Immature natural killer cell (primary cell): ENCODE measurements at regions not wholly inside any gene's neighbourhood (a gene's known extent, or its start where the extent isn't known, plus 50 kb on each side); places are given as distances from the start of the nearest gene placed in this dataset.

Experiments used
- DNase-seq, 3 donors: peaks; one replicate each; pipeline ENCODE4 v3.0.0; 2022; ENCODE audit warnings: mixed read lengths in 1 of 3
- H3K27ac Mint-ChIP-seq, 6 donors: one replicate each; pipeline ENCODE4 v1.8.0; 2020; ENCODE audit warnings: mixed read lengths in 6 of 6, mild to moderate bottlenecking in 5 of 6, inconsistent platforms in 4 of 6, moderate library complexity in 3 of 6
- H3K27me3 Mint-ChIP-seq, 3 donors: one replicate each; pipeline ENCODE4 v1.8.0; 2020 to 2021; ENCODE audit warnings: low read depth in 3 of 3, mild to moderate bottlenecking in 3 of 3, mixed read lengths in 3 of 3, moderate library complexity in 3 of 3, inconsistent platforms in 1 of 3
- H3K36me3 Mint-ChIP-seq, 3 donors: one replicate each; pipeline ENCODE4 v1.8.0; 2020; ENCODE audit warnings: mixed read lengths in 3 of 3, inconsistent platforms in 2 of 3, mild to moderate bottlenecking in 2 of 3
- H3K4me1 Mint-ChIP-seq, 2 donors: one replicate each; pipeline ENCODE4 v1.8.0; 2020; ENCODE audit warnings: inconsistent platforms in 2 of 2, mild to moderate bottlenecking in 2 of 2, mixed read lengths in 2 of 2, moderate library complexity in 1 of 2
- H3K4me3 Mint-ChIP-seq, 5 donors: one replicate each; pipeline ENCODE4 v1.8.0; 2020; ENCODE audit warnings: mild to moderate bottlenecking in 5 of 5, mixed read lengths in 5 of 5, inconsistent platforms in 3 of 5, moderate library complexity in 3 of 5
- H3K9me3 Mint-ChIP-seq, 6 donors: one replicate each; pipeline ENCODE4 v1.8.0; 2020; ENCODE audit warnings: mild to moderate bottlenecking in 6 of 6, mixed read lengths in 6 of 6, inconsistent platforms in 4 of 6, moderate library complexity in 3 of 6

GRCh38 chr2:22855761-22856184, 529.2 kb upstream of the KLHL29 start:
- Mint-ChIP-seq H3K36me3 (no peaks in the 10 kb centered on the region), H3K9me3 (peaks cover 2 to 33% (median 16%) of the 10 kb centered on the region in 6 donors)
- no peak for DNase-seq

GRCh38 chr2:22867973-22868372, 517.0 kb upstream of the KLHL29 start:
- H3K27ac Mint-ChIP-seq, result no peak overlapping the region
- H3K27me3 Mint-ChIP-seq, result peaks cover 0 to 3% (median 0%) of the 10 kb centered on the region in 3 donors
- no peaks in the 10 kb centered on the region for H3K4me1 Mint-ChIP-seq
- DNase-seq, result no peak
- peaks cover 0 to 13% (median 5%) of the 10 kb centered on the region in 6 donors for H3K9me3 Mint-ChIP-seq
- H3K36me3 Mint-ChIP-seq, result no peaks in the 10 kb centered on the region
- H3K4me3 Mint-ChIP-seq, result no peak overlapping the region

More at GRCh38 chr2:22855761-22856184, 529.2 kb upstream of the KLHL29 start:
- H3K27ac Mint-ChIP-seq, result no peak overlapping the region
- H3K27me3 Mint-ChIP-seq, result no peaks in the 10 kb centered on the region
- H3K4me3 Mint-ChIP-seq, result no peak overlapping the region
- H3K4me1 Mint-ChIP-seq, result no peaks in the 10 kb centered on the region

DNA sequence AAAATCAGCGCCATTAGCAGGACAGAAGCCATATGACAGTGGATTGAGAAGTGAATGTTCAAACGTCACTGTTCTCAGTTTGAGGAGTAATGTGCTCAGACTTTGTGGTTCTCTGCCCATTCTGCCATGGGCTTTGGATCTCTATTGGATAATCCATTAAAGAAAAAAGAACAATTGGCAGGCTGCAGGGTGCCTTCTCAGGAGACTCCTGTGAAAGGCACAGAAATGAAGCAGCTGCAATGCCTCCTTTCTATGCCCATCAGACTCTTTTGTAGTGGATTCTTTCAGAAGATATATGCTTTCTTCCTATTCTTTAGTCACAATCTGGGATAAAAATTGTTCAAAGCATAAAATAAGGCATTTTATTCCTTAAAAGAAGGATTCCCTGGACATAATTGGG, 506.9 kb upstream of the KLHL29 start:
- Mint-ChIP-seq H3K27ac (no peak overlapping the region), H3K4me1 (no peaks in the 10 kb centered on the region), H3K36me3 (no peaks in the 10 kb centered on the region), H3K9me3 (peaks cover 0 to 20% (median 3%) of the 10 kb centered on the region in 6 donors), H3K27me3 (no peaks in the 10 kb centered on the region), H3K4me3 (no peak overlapping the region)
- DNase-seq, result no peak

DNA sequence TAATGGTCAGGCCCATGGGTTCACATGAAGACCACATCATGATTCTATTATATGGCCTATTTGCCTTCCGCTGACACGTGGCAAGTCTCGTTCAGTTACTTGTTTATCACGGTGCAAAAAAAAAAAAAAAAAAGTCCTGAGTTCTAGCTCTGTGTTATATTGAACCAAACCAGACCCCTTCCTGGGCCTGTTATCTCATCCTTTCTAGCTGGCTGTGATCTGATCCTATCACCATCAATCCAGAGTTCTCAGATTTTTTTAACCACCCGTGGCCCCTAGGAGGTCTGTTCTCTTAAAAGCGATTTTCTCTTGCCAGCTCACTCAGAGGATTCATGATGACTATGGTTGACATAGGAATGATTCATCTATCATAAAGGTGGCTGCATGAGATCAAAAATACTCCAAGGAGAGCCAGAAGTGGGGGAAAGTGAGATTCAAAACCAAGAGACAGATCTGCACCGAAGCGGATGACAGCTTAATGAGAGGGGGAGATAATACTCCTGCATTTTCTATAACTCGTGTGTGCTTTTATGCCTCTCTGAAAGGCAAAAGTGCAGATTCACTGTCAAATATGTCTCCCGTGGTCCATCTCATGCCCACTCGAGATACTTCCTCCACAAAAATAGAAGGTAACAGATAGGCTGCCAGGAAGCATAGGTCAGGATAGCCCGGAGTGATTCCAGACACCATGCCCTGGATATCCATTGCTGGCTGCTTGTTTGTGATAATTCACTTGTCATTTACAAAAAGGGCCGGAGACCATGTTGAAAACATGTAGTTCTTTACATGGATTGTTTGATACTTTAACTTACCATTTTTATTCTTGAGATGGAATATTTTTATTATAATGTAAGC, 505.7 kb upstream of the KLHL29 start:
- Mint-ChIP-seq H3K27me3 (no peaks in the 10 kb centered on the region), H3K4me1 (no peaks in the 10 kb centered on the region), H3K27ac (no peak overlapping the region), H3K9me3 (peaks cover 0 to 24% (median 3%) of the 10 kb centered on the region in 6 donors), H3K36me3 (no peaks in the 10 kb centered on the region), H3K4me3 (no peak overlapping the region)
- no peak for DNase-seq

DNA sequence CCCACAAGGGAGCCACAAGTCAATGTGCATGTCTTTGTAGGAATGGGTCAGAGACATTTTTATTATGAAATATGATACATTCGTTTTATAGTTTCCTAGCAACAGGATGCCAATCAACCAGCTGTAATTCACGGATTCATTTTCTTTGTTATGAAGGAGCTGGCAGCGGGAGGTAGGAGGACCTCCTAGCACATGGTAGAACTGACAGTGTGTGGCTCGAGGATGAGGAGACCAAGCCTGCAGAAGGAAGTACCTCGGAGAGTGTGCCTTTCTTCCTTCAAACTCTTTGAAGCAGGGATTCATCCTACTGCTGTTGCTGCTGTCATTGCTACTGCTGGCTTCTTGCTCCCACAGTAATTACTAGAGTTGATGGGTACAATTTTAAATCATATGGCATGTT, 504.8 kb upstream of the KLHL29 start:
- DNase-seq, result no peak
- Mint-ChIP-seq H3K4me1 (no peaks in the 10 kb centered on the region), H3K27me3 (no peaks in the 10 kb centered on the region), H3K27ac (no peak overlapping the region), H3K36me3 (no peaks in the 10 kb centered on the region), H3K9me3 (peaks cover 0 to 15% (median 4%) of the 10 kb centered on the region in 6 donors), H3K4me3 (no peak overlapping the region)

- H3K27ac Mint-ChIP-seq, result no peak overlapping the region
- no peak for DNase-seq
- H3K9me3 Mint-ChIP-seq, result peaks cover 0 to 23% (median 5%) of the 10 kb centered on the region in 6 donors
- H3K36me3 Mint-ChIP-seq, result no peaks in the 10 kb centered on the region
- H3K4me3 Mint-ChIP-seq, result no peak overlapping the region
- H3K27me3 Mint-ChIP-seq, result no peaks in the 10 kb centered on the region
- H3K4me1 Mint-ChIP-seq, result no peaks in the 10 kb centered on the region
Observed at GRCh38 chr2:22882011-22882410, 503.0 kb upstream of the KLHL29 start.

DNA sequence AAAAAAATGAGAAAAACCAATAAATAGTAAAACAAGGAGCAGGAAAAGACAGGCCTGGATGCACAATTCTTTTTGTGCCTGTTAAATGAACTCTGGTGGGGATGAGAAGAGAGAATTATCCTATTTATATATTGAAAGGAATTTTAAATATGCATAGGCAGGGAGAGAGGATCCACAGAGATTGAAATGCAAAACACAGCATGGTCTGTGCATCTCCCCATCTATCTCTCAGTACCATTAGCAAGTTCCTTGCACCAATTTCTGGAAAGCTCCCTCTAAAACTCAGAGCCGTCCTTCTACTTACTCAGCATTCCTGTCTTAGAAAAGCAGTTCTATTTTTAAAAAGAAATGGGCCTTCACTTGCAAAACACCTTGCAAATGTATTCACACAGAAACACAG, 502.3 kb upstream of the KLHL29 start:
- no peaks in the 10 kb centered on the region for H3K36me3 Mint-ChIP-seq
- H3K4me1 Mint-ChIP-seq, result no peaks in the 10 kb centered on the region
- DNase-seq, result no peak
- H3K9me3 Mint-ChIP-seq, result peaks cover 0 to 26% (median 5%) of the 10 kb centered on the region in 6 donors
- no peak overlapping the region for H3K27ac Mint-ChIP-seq
- no peak overlapping the region for H3K4me3 Mint-ChIP-seq
- H3K27me3 Mint-ChIP-seq, result no peaks in the 10 kb centered on the region

DNA sequence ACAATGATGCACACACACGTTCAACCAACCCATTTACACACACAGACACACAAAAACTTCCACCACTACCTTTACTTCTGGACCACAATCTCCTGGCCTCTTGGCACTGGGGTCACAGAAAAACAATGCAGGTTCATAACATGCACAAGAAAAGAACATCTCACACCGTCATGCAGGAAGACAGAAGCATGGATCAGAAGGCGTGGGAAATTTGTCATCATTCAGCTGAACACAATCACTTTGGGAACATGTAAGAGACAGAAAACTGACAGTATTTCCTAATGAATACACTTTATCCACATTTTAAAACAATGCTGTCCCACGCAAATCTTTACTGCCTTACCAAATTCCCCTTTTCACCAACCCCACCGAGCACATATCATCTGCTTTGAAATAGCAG, 501.9 kb upstream of the KLHL29 start:
- no peaks in the 10 kb centered on the region for H3K4me1 Mint-ChIP-seq
- H3K9me3 Mint-ChIP-seq, result peaks cover 0 to 30% (median 4%) of the 10 kb centered on the region in 6 donors
- H3K27me3 Mint-ChIP-seq, result peaks cover 0 to 2% (median 0%) of the 10 kb centered on the region in 3 donors
- no peaks in the 10 kb centered on the region for H3K36me3 Mint-ChIP-seq
- H3K27ac Mint-ChIP-seq, result no peak overlapping the region
- no peak overlapping the region for H3K4me3 Mint-ChIP-seq
- DNase-seq, result no peak

- H3K27ac Mint-ChIP-seq, result no peak overlapping the region
- peaks cover 0 to 26% (median 4%) of the 10 kb centered on the region in 6 donors for H3K9me3 Mint-ChIP-seq
- no peak for DNase-seq
- H3K36me3 Mint-ChIP-seq, result no peaks in the 10 kb centered on the region
- H3K4me3 Mint-ChIP-seq, result no peak overlapping the region
- no peaks in the 10 kb centered on the region for H3K4me1 Mint-ChIP-seq
- H3K27me3 Mint-ChIP-seq, result peaks cover 0 to 2% (median 0%) of the 10 kb centered on the region in 3 donors
Observed at GRCh38 chr2:22885245-22885644, 499.7 kb upstream of the KLHL29 start.

GRCh38 chr2:22887426-22887825, 497.6 kb upstream of the KLHL29 start:
- Mint-ChIP-seq H3K27me3 (peaks cover 0 to 2% (median 2%) of the 10 kb centered on the region in 3 donors), H3K4me3 (no peak overlapping the region), H3K36me3 (no peaks in the 10 kb centered on the region), H3K9me3 (peaks cover 0 to 26% (median 5%) of the 10 kb centered on the region in 6 donors), H3K27ac (no peak overlapping the region), H3K4me1 (no peaks in the 10 kb centered on the region)
- DNase-seq, result no peak

GRCh38 chr2:22887845-22888244, 497.1 kb upstream of the KLHL29 start:
- H3K4me3 Mint-ChIP-seq, result no peak overlapping the region

DNA sequence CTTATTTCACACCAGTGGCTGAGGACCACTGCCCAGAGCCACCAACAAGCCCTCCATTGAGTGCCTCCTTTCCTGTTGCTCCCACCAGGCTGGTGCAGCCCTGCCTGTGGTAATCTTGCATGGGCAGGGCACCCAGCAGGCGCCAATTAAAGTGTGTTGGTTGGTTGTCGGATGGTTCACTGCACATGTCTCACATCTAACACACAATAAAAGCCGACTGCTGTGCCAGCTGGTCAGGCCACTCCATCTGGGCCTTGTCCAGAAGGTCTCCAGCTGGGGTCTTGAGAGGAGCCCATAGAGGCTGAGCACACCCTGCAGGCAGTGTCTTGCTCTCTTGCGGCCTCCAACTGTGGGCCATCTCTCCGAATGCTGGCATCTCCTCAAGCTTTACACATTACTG, 494.8 kb upstream of the KLHL29 start:
- Mint-ChIP-seq H3K36me3 (no peaks in the 10 kb centered on the region), H3K4me1 (no peaks in the 10 kb centered on the region), H3K9me3 (peaks cover 0 to 24% (median 2%) of the 10 kb centered on the region in 6 donors), H3K27ac (no peak overlapping the region), H3K4me3 (no peak overlapping the region), H3K27me3 (peaks cover 0 to 4% (median 2%) of the 10 kb centered on the region in 3 donors)
- no peak for DNase-seq

More at GRCh38 chr2:22887845-22888244, 497.1 kb upstream of the KLHL29 start:
- no peak for DNase-seq
- H3K36me3 Mint-ChIP-seq, result no peaks in the 10 kb centered on the region
- H3K9me3 Mint-ChIP-seq, result peaks cover 0 to 26% (median 5%) of the 10 kb centered on the region in 6 donors
- no peak overlapping the region for H3K27ac Mint-ChIP-seq
- peaks cover 0 to 2% (median 2%) of the 10 kb centered on the region in 3 donors for H3K27me3 Mint-ChIP-seq
- no peaks in the 10 kb centered on the region for H3K4me1 Mint-ChIP-seq

- Mint-ChIP-seq H3K4me3 (no peak overlapping the region), H3K4me1 (no peaks in the 10 kb centered on the region), H3K27me3 (peaks cover 0 to 4% (median 0%) of the 10 kb centered on the region in 3 donors), H3K27ac (no peak overlapping the region), H3K9me3 (peaks cover 0 to 6% (median under 1%) of the 10 kb centered on the region in 6 donors), H3K36me3 (no peaks in the 10 kb centered on the region)
- DNase-seq, result no peak
Observed at GRCh38 chr2:22893761-22894517, 491.0 kb upstream of the KLHL29 start.

DNA sequence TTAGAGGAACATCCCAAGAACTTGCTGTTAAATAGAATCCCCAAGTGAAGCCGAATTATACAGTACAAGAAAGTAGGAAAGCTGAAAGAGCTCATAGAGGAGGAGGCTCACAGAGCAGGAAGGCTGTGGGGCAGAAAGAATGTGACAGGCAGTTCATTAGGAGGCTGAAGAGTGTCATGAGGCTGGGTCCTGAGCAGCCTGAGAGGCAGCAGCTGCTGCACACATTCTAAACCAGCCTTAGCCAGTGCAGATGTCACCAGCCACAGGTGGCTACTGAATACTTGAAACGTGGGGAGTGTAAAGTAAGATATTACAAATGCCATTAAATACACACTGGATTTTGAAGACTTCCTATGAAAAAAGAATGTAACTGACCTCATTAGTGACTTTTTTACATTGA, 490.2 kb upstream of the KLHL29 start:
- H3K9me3 Mint-ChIP-seq, result peaks cover 0 to 6% (median 1%) of the 10 kb centered on the region in 6 donors
- H3K27me3 Mint-ChIP-seq, result peaks cover 0 to 4% (median 0%) of the 10 kb centered on the region in 3 donors
- H3K4me3 Mint-ChIP-seq, result no peak overlapping the region
- DNase-seq, result no peak
- no peaks in the 10 kb centered on the region for H3K36me3 Mint-ChIP-seq
- no peaks in the 10 kb centered on the region for H3K4me1 Mint-ChIP-seq
- H3K27ac Mint-ChIP-seq, result no peak overlapping the region
